H1 (cell line): ENCODE measurements at regions not wholly inside any gene's neighbourhood (a gene's known extent, or its start where the extent isn't known, plus 50 kb on each side); places are given as distances from the start of the nearest gene placed in this dataset.

Experiments
- CTCF ChIA-PET: fragments of 300-600 bp; sonication (Branson Sonifier 250); formaldehyde crosslinking; loops from one replicate; lab custom pipeline; 2021; ENCODE audit not compliant: partially characterized antibody; lab: Charles Lee
- POLR2A ChIA-PET: fragments of 300-600 bp; sonication (Branson Sonifier 250); formaldehyde crosslinking; loops from one replicate; lab custom pipeline; 2021; ENCODE audit warnings: inconsistent platforms; ENCODE audit not compliant: partially characterized antibody; lab: Charles Lee
- DNase-seq, 2 experiments: peaks; one replicate each; pipeline versions ENCODE4 v3.0.0 to v3.0.0-alpha.2; 2010 to 2022; ENCODE audit warnings: low spot score in 2 of 2, low read depth in 1 of 2, mixed read lengths in 1 of 2
- FAIRE-seq: peaks from 2 replicates; lab custom pipeline; 2011; peaks lifted over from hg19 to GRCh38; lab: Jason Lieb, UNC
- H2AFZ ChIP-seq: 2 replicates; pipeline ENCODE4 v1.8.1; 2012; ENCODE audit warnings: low read length, inconsistent platforms
- H2AK5ac ChIP-seq: 2 replicates; pipeline ENCODE4 v1.6.1; 2013; ENCODE audit warnings: low read depth, low read length
- H2BK120ac ChIP-seq: replicated peaks from 2 replicates; pipeline ENCODE3; 2013; ENCODE audit warnings: low read depth, low read length, inconsistent platforms
- H2BK12ac ChIP-seq: 2 replicates; pipeline ENCODE4 v1.6.1; 2013; ENCODE audit warnings: low read depth, low read length
- H2BK15ac ChIP-seq: 2 replicates; pipeline ENCODE4 v1.6.1; 2013; ENCODE audit warnings: low read length
- H2BK20ac ChIP-seq: 2 replicates; pipeline ENCODE4 v1.6.1; 2013; ENCODE audit warnings: low read length
- H2BK5ac ChIP-seq: 2 replicates; pipeline ENCODE4 v1.6.1; 2013; ENCODE audit warnings: low read depth, low read length
- H3K14ac ChIP-seq: 2 replicates; pipeline ENCODE4 v1.6.1; 2013; ENCODE audit warnings: inconsistent platforms; ENCODE audit not compliant: insufficient read length
- H3K18ac ChIP-seq: 2 replicates; pipeline ENCODE4 v1.6.1; 2013; ENCODE audit warnings: low read length; ENCODE audit errors: extremely low read depth
- H3K23ac ChIP-seq: 2 replicates; pipeline ENCODE4 v1.6.1; 2013; ENCODE audit warnings: inconsistent platforms; ENCODE audit not compliant: insufficient read length
- H3K23me2 ChIP-seq: 2 replicates; pipeline ENCODE4 v1.6.1; 2013; ENCODE audit warnings: low read depth, low read length
- H3K27ac ChIP-seq: 2 replicates; pipeline ENCODE4 v1.6.1; 2011; ENCODE audit warnings: low read depth, low read length, inconsistent platforms
- H3K27me3 ChIP-seq, 4 experiments: replicated peaks in 1 of 4; 1 replicate in 1 of 4; 2 replicates in 3 of 4; pipeline versions ENCODE4 v1.6.1 to v1.8.1; 2011 to 2013; ENCODE audit warnings: low read length in 3 of 4, mild to moderate bottlenecking in 3 of 4, inconsistent platforms in 2 of 4, mixed read lengths in 2 of 4, moderate library complexity in 1 of 4; ENCODE audit not compliant: control insufficient read depth in 3 of 4, insufficient read depth in 3 of 4; ENCODE audit errors: extremely low read depth in 1 of 4
- H3K36me3 ChIP-seq, 4 experiments: 2 replicates each; pipeline versions ENCODE4 v1.6.1 to v1.8.1; 2011 to 2013; ENCODE audit warnings: mild to moderate bottlenecking in 4 of 4, low read length in 3 of 4, moderate library complexity in 2 of 4, control low read depth in 1 of 4, inconsistent platforms in 1 of 4; ENCODE audit not compliant: insufficient read depth in 4 of 4, control insufficient read depth in 2 of 4
- H3K4ac ChIP-seq: replicated peaks from 2 replicates; pipeline ENCODE3; 2013; ENCODE audit warnings: low read length, low read depth, mixed read lengths, inconsistent platforms; ENCODE audit not compliant: insufficient read length
- H3K4me1 ChIP-seq, 4 experiments: replicated peaks in 1 of 4; 1 replicate in 1 of 4; 2 replicates in 3 of 4; pipeline versions ENCODE4 v1.6.1 to v1.8.1; 2011 to 2013; ENCODE audit warnings: low read length in 3 of 4, inconsistent platforms in 2 of 4, mixed read lengths in 1 of 4; ENCODE audit not compliant: insufficient read depth in 4 of 4, control insufficient read depth in 3 of 4
- H3K4me2 ChIP-seq, 2 experiments: 2 replicates each; pipeline versions ENCODE4 v1.6.1 to v1.8.1; 2011 to 2013; ENCODE audit warnings: low read depth in 2 of 2, low read length in 2 of 2, control low read depth in 1 of 2, inconsistent platforms in 1 of 2, mild to moderate bottlenecking in 1 of 2; ENCODE audit not compliant: insufficient read depth in 1 of 2
- H3K4me3 ChIP-seq, 4 experiments: fragments of 200-600, 300-600 bp in 1 of 4; sonication (generic), shearing (Covaris generic), sonication (Bioruptor Twin) in 1 of 4; 2 replicates each; pipeline versions ENCODE4 v1.5.1 to v1.8.1; 2011 to 2016; ENCODE audit warnings: low read length in 4 of 4, low read depth in 3 of 4, control low read depth in 2 of 4, inconsistent platforms in 2 of 4, mild to moderate bottlenecking in 2 of 4, mixed read lengths in 1 of 4, moderate library complexity in 1 of 4; ENCODE audit not compliant: insufficient read depth in 2 of 4; ENCODE audit errors: extremely low read depth in 1 of 4
- H3K56ac ChIP-seq: replicated peaks from 2 replicates; pipeline ENCODE3; 2013; ENCODE audit warnings: low read depth, mild to moderate bottlenecking, mixed read lengths, low read length, inconsistent platforms; ENCODE audit not compliant: insufficient read length
- H3K79me1 ChIP-seq: 2 replicates; pipeline ENCODE4 v1.6.1; 2013; ENCODE audit warnings: low read depth, low read length, control low read depth
- H3K79me2 ChIP-seq, 2 experiments: 2 replicates each; pipeline versions ENCODE4 v1.6.1 to v1.8.1; 2012 to 2013; ENCODE audit warnings: low read length in 2 of 2, mild to moderate bottlenecking in 2 of 2, inconsistent platforms in 1 of 2; ENCODE audit not compliant: insufficient read depth in 2 of 2, control insufficient read depth in 1 of 2
- H3K9ac ChIP-seq, 4 experiments: replicated peaks in 1 of 4; 1 replicate in 1 of 4; 2 replicates in 3 of 4; pipeline versions ENCODE4 v1.6.1 to v1.8.1; 2011 to 2013; ENCODE audit warnings: low read depth in 3 of 4, low read length in 3 of 4, control low read depth in 2 of 4, mild to moderate bottlenecking in 2 of 4, moderate library complexity in 2 of 4, inconsistent platforms in 1 of 4; ENCODE audit errors: extremely low read depth in 1 of 4
- H3K9me3 ChIP-seq, 2 experiments: 2 replicates each; pipeline versions ENCODE4 v1.6.1 to v1.8.1; 2012 to 2013; ENCODE audit warnings: mild to moderate bottlenecking in 2 of 2, moderate library complexity in 2 of 2, control low read depth in 1 of 2, inconsistent platforms in 1 of 2, low read depth in 1 of 2, low read length in 1 of 2, mixed read lengths in 1 of 2; ENCODE audit not compliant: insufficient read depth in 2 of 2
- H4K20me1 ChIP-seq, 2 experiments: replicated peaks in 1 of 2; 2 replicates each; pipeline versions ENCODE3 to v1.8.1; 2011 to 2013; ENCODE audit warnings: inconsistent platforms in 2 of 2, low read length in 2 of 2, mild to moderate bottlenecking in 1 of 2; ENCODE audit not compliant: insufficient read depth in 2 of 2, control insufficient read depth in 1 of 2
- H4K5ac ChIP-seq: 2 replicates; pipeline ENCODE4 v1.6.1; 2013; ENCODE audit warnings: low read length, low read depth, mixed read lengths, inconsistent platforms; ENCODE audit not compliant: insufficient read length
- H4K8ac ChIP-seq: 2 replicates; pipeline ENCODE4 v1.8.0; 2013; ENCODE audit warnings: mild to moderate bottlenecking, moderate library complexity, low read length, inconsistent platforms; ENCODE audit not compliant: insufficient read depth; ENCODE audit errors: extremely low read depth
- H4K91ac ChIP-seq: replicated peaks from 2 replicates; pipeline ENCODE3; 2013; ENCODE audit warnings: low read length, mixed read lengths, inconsistent platforms; ENCODE audit not compliant: insufficient read length
- CTCF ChIP-seq, 3 experiments: IDR thresholded peaks; 1 replicate in 2 of 3; 2 replicates in 1 of 3; pipeline versions ENCODE4 v1.5.1 to v1.6.1; 2011; ENCODE audit warnings: low read length in 3 of 3, mild to moderate bottlenecking in 3 of 3, inconsistent platforms in 2 of 3, low read depth in 1 of 3, moderate library complexity in 1 of 3; ENCODE audit not compliant: insufficient read depth in 1 of 3; ENCODE audit errors: control extremely low read depth in 1 of 3
- TCF12 ChIP-seq: IDR thresholded peaks from 2 replicates; pipeline ENCODE4 v1.6.1; 2011; ENCODE audit warnings: low read depth, mild to moderate bottlenecking, low read length
- WGBS, 2 experiments: shearing (Covaris generic) in 1 of 2; methylation state at CpG; one replicate each; pipeline versions ENCODE4 v1.1.6 to v1.1.7; 2013 to 2015; ENCODE audit warnings: low lambda C conversion rate in 2 of 2, mixed read lengths in 2 of 2, inconsistent platforms in 1 of 2, low coverage in 1 of 2, missing lambda C conversion rate in 1 of 2; ENCODE audit not compliant: insufficient replicate concordance in 2 of 2, insufficient coverage in 1 of 2, insufficient read length in 1 of 2; ENCODE audit errors: extremely low coverage in 1 of 2, missing lambda C conversion rate in 1 of 2; 5-methylcytosine and 5-hydroxymethylcytosine counted together

DNA sequence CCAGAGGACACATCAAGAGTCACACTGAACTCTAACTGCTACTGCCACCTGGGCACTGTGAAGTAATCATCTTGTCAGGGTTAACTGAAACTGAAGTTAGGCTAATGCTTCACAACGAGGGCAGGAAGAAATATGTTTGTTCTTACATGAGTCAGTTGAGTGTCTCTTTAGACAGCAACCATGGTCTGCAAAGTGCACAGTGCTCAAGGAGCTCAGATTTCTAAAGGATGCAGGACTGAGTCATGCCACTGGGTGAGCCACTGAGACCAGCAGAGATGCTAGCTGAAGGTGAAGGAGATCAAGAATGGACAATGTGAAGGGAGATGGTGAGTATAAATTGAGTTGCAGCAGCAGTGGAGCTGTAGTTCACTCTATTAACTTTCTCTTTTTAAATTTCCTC, 76.0 kb upstream of the CTTNBP2 start:
- H3K79me1 ChIP-seq, result no peaks in the 10 kb centered on the region
- no peak overlapping the region for H3K27ac ChIP-seq
- ChIA-PET CTCF (interaction anchor here (0.8 to 1.9 kb wide), 6 partner anchors 8 to 372 kb away, joined by 3 to 7 read pairs (median 3); no protein-coding TSS in a partner anchor), POLR2A (no interaction called here)
- no peak overlapping the region for H3K4me2 ChIP-seq
- WGBS, 2 experiments, result 86% methylated on average over 1 of the region's 1 CpG; no CpG with 5 or more reads in 1 of the 2 experiments
- H3K18ac ChIP-seq, result no peak overlapping the region
- H4K8ac ChIP-seq, result no peak overlapping the region; the same call in 1 of the 2 replicates
- H3K9me3 ChIP-seq, result no peaks in the 10 kb centered on the region
- H4K91ac ChIP-seq, result no peak overlapping the region
- H2BK15ac ChIP-seq, result no peak overlapping the region
- no peak for DNase-seq
- no peak overlapping the region for H3K23ac ChIP-seq
- H3K79me2 ChIP-seq, result no peaks in the 10 kb centered on the region
- no peak for FAIRE-seq
- H3K36me3 ChIP-seq, result no peaks in the 10 kb centered on the region
- H2BK5ac ChIP-seq, result no peak overlapping the region
- no peak overlapping the region for H4K5ac ChIP-seq
- H3K27me3 ChIP-seq, result peaks cover 0 to 7% (median 0%) of the 10 kb centered on the region in 4 experiments; a peak in 1 of 7 replicates
- H2AK5ac ChIP-seq, result no peak overlapping the region
- no peak overlapping the region for H2AFZ ChIP-seq
- peak in 1 of 3 experiments; percentile 25; a peak in 1 of 4 replicates for TF ChIP-seq CTCF (IDR thresholded peaks at IDR 0.05; ENCODE audit: control extremely low read depth in 1 of 3, insufficient read depth in 1 of 3, low read depth in 1 of 3, low read length in 3 of 3)
- TF ChIP-seq TCF12, result no peak
- H3K23me2 ChIP-seq, result no peaks in the 10 kb centered on the region
- H2BK20ac ChIP-seq, result no peak overlapping the region
- H4K20me1 ChIP-seq, result no peaks in the 10 kb centered on the region
- no peak overlapping the region for H3K9ac ChIP-seq
- H2BK120ac ChIP-seq, result no peak overlapping the region
- peaks cover 0 to 4% (median 0%) of the 10 kb centered on the region in 4 experiments; a peak in 2 of 7 replicates for H3K4me1 ChIP-seq
- H3K4ac ChIP-seq, result no peak overlapping the region
- no peak overlapping the region for H3K56ac ChIP-seq
- H3K4me3 ChIP-seq, result no peak overlapping the region
- H3K14ac ChIP-seq, result no peak overlapping the region
- H2BK12ac ChIP-seq, result no peak overlapping the region; the same call in 1 of the 2 replicates
